ENCODE measurements at regions not wholly inside any gene's neighbourhood (a gene's known extent, or its start where the extent isn't known, plus 50 kb on each side); places are given as distances from the start of the nearest gene placed in this dataset.
A peak's percentile ranks its signal among the peaks of the same experiment; 100 is the strongest.

- TF ChIP-seq EZH2 (IDR thresholded peaks at IDR 0.05; ENCODE audit: borderline replicate concordance, low read depth, low read length, poor library complexity, severe bottlenecking) (no peak), CTCF (conservative IDR thresholded peaks at IDR 0.05; ENCODE audit: low read depth, low read length) (no peak)
- peak overlapping the region; percentile 53 for H3K27ac ChIP-seq (ENCODE audit: low read depth, low read length, poor library complexity, severe bottlenecking)
- no peaks in the 10 kb centered on the region for H3K36me3 ChIP-seq (ENCODE audit: insufficient read depth, low read length, poor library complexity, severe bottlenecking)
- no peak for DNase-seq (ENCODE audit: low spot score)
- H3K27me3 ChIP-seq (replicated peaks; ENCODE audit: insufficient read depth, low read depth, low read length, poor library complexity): no peaks in the 10 kb centered on the region
- POLR2A ChIA-PET (ENCODE audit: low non-redundant PET): no interaction called here
- H3K4me3 ChIP-seq (ENCODE audit: low read depth, low read length, poor library complexity, severe bottlenecking): no peak overlapping the region
- no TSS peak for BruUV-seq (replicated peaks)
- CTCF ChIA-PET: no interaction called here
- intact Hi-C loops (cut with micrococcal nuclease; ENCODE audit: unreplicated experiment): no loop called here
- peaks cover 17% of the 10 kb centered on the region for H3K4me1 ChIP-seq (ENCODE audit: insufficient read depth, low read length, poor library complexity, severe bottlenecking)
- peaks cover 9% of the 10 kb centered on the region for H3K9me3 ChIP-seq (ENCODE audit: low read depth, low read length, poor library complexity, severe bottlenecking)
Observed at GRCh38 chr2:65812887-65813286, 380.5 kb upstream of the SPRED2 start.

GRCh38 chr2:65807942-65808341 lies 375.5 kb upstream of the SPRED2 start:
- no peak overlapping the region for H3K27ac ChIP-seq (ENCODE audit: low read depth, low read length, poor library complexity, severe bottlenecking)
- ChIA-PET CTCF (no interaction called here), POLR2A (ENCODE audit: low non-redundant PET) (no interaction called here)
- no peaks in the 10 kb centered on the region for H3K27me3 ChIP-seq (replicated peaks; ENCODE audit: insufficient read depth, low read depth, low read length, poor library complexity)
- TF ChIP-seq CTCF (conservative IDR thresholded peaks at IDR 0.05; ENCODE audit: low read depth, low read length) (no peak), EZH2 (IDR thresholded peaks at IDR 0.05; ENCODE audit: borderline replicate concordance, low read depth, low read length, poor library complexity, severe bottlenecking) (no peak)
- DNase-seq (ENCODE audit: low spot score): no peak
- peaks cover 1% of the 10 kb centered on the region for H3K4me1 ChIP-seq (ENCODE audit: insufficient read depth, low read length, poor library complexity, severe bottlenecking)
- no peak overlapping the region for H3K4me3 ChIP-seq (ENCODE audit: low read depth, low read length, poor library complexity, severe bottlenecking)
- H3K36me3 ChIP-seq (ENCODE audit: insufficient read depth, low read length, poor library complexity, severe bottlenecking): no peaks in the 10 kb centered on the region
- intact Hi-C loops (cut with micrococcal nuclease; ENCODE audit: unreplicated experiment): no loop called here
- peaks cover 14% of the 10 kb centered on the region for H3K9me3 ChIP-seq (ENCODE audit: low read depth, low read length, poor library complexity, severe bottlenecking)
- no TSS peak for BruUV-seq (replicated peaks)

GRCh38 chr2:65804777-65805176 lies 372.4 kb upstream of the SPRED2 start:
- POLR2A ChIA-PET (ENCODE audit: low non-redundant PET): no interaction called here
- no peaks in the 10 kb centered on the region for H3K27me3 ChIP-seq (replicated peaks; ENCODE audit: insufficient read depth, low read depth, low read length, poor library complexity)
- TF ChIP-seq CTCF (conservative IDR thresholded peaks at IDR 0.05; ENCODE audit: low read depth, low read length): no peak
- TF ChIP-seq EZH2 (IDR thresholded peaks at IDR 0.05; ENCODE audit: borderline replicate concordance, low read depth, low read length, poor library complexity, severe bottlenecking): no peak
- H3K4me3 ChIP-seq (ENCODE audit: low read depth, low read length, poor library complexity, severe bottlenecking): no peak overlapping the region
- peaks cover 14% of the 10 kb centered on the region for H3K9me3 ChIP-seq (ENCODE audit: low read depth, low read length, poor library complexity, severe bottlenecking)
- CTCF ChIA-PET: no interaction called here
- intact Hi-C loops (cut with micrococcal nuclease; ENCODE audit: unreplicated experiment): no loop called here
- BruUV-seq (replicated peaks): no TSS peak
- H3K4me1 ChIP-seq (ENCODE audit: insufficient read depth, low read length, poor library complexity, severe bottlenecking): peaks cover 4% of the 10 kb centered on the region
- no peak overlapping the region for H3K27ac ChIP-seq (ENCODE audit: low read depth, low read length, poor library complexity, severe bottlenecking)
- DNase-seq (ENCODE audit: low spot score): no peak
- H3K36me3 ChIP-seq (ENCODE audit: insufficient read depth, low read length, poor library complexity, severe bottlenecking): no peaks in the 10 kb centered on the region
